HFF-Myc (cell line): ENCODE measurements at regions not wholly inside any gene's neighbourhood (a gene's known extent, or its start where the extent isn't known, plus 50 kb on each side); places are given as distances from the start of the nearest gene placed in this dataset.

Experiments
- DNase-seq: peaks from one replicate; pipeline ENCODE4 v3.0.0-alpha.2; 2011; ENCODE audit warnings: low read depth; ENCODE audit errors: extremely low read depth
- H3K4me3 ChIP-seq: replicated peaks from 2 replicates; pipeline ENCODE4 v1.5.1; 2011; ENCODE audit warnings: low read depth, mild to moderate bottlenecking, control low read depth, low read length
- TF ChIP-seq, protein P1 (sequence below): IDR thresholded peaks from 2 replicates; pipeline ENCODE4 v1.5.1; 2012; ENCODE audit warnings: mild to moderate bottlenecking, low read depth, low read length, control low read depth; ENCODE audit errors: missing control alignments

DNA sequence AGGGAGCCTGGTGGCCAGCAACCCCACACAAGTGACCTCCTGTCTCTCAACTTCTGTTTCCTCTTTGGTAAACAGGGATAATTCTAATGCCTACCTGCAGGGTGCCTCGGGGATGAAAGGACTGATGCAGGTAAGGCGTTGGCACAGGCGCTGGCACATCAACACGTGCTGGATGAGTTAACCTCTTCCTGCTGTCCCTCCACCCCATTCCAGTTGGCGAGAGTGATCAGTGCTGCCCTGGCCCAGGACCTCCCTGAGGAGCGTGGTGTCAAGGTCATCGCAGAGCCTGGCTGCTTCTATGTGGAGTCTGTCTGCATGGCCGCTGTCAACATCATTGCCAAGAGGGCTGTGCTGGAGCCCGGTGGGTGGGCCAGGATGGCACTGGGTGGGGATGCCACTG is 69.1 kb upstream of the TINAGL1 start:
- DNase-seq, result no peak
- H3K4me3 ChIP-seq, result no peak overlapping the region
- TF ChIP-seq, protein P1, sequence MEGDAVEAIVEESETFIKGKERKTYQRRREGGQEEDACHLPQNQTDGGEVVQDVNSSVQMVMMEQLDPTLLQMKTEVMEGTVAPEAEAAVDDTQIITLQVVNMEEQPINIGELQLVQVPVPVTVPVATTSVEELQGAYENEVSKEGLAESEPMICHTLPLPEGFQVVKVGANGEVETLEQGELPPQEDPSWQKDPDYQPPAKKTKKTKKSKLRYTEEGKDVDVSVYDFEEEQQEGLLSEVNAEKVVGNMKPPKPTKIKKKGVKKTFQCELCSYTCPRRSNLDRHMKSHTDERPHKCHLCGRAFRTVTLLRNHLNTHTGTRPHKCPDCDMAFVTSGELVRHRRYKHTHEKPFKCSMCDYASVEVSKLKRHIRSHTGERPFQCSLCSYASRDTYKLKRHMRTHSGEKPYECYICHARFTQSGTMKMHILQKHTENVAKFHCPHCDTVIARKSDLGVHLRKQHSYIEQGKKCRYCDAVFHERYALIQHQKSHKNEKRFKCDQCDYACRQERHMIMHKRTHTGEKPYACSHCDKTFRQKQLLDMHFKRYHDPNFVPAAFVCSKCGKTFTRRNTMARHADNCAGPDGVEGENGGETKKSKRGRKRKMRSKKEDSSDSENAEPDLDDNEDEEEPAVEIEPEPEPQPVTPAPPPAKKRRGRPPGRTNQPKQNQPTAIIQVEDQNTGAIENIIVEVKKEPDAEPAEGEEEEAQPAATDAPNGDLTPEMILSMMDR, result no peak

DNA sequence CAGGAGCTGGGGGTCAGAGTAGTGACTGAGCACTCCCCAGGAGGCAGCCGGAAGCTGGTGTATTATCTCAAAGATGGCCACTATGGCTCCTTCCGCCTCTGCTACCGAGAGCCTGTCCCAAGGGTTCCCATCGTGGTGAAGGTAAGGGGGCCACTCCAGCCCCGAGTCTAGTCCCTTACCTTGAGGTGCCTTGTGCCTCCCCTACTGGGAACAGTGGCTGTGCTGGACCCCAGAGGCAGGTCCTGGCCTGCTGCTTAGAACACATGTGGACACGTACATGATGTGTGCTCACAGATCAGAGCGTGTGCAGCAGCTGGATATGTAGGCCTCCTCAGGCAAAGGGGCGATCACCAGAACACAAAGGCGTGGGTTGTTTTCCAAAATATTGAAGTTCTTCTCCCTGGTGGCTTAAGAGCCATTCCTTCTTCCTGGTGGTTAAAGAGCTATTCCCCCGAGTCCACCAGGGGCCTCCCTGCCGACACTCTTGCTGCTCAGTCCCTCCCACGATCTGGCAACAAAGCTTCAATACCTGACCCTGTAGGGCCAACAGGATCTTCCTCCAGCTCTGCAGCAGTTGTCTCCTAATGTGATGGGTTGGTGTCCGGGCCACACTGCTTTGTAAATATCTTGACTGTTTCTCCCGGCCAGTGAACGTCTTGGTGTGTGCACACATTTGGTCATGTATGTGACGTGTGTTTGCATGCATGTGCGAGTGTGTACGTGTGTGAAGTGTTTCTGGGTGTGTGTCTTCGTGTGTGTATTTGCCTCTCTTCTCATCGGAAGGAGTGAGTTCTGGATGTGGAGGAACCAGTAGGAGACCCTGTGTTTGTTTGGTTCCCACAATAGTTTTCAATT is 68.4 kb upstream of the TINAGL1 start:
- no peak for DNase-seq
- H3K4me3 ChIP-seq, result no peak overlapping the region
- TF ChIP-seq, protein P1, result no peak

DNA sequence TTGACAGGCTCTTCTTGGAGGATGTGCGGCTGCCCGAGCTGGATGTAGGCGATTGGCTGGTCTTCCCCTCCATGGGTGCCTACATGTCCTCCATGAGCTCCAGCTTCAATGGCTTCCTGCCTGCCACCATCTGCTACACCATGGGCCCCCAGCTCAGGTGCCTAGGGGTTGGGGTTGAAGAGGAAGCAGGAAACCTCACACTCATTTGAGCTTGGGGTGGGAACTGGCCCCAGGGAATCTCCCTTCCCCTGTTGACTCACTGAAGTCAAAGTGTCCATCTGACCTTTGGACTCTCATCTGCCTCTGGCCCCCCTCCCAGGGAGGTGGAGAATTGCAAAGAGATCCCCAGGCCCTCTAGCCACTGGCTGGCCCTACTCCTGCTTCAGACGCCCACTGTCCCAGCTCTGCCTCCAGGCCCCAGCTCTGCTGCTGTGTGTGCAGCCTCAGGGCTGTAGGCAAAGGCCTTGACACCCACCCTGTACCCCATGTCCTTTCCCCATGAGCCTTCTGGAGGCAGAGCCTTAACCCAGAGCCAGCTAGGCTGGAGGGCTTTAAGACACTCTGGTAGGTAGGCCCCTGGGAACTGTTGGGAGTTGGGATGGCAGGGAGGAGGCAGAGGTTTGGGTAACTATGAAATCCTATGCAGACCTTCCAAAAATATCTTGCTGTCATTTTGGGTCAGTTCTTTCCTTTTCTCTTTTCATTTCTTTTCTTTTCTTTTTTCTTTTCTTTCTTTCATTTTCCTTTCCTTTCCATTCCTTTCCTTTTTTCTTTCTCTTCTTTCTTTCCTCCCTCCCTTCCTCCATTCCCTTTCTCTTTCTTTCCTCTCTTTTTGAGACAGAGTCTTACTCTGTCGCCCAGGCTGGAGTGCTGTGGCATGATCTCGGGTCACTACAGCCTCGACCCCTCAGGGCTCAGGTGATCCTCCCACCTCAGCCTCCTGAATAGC is 66.9 kb upstream of the TINAGL1 start:
- no peak for DNase-seq
- TF ChIP-seq, protein P1, result no peak
- no peak overlapping the region for H3K4me3 ChIP-seq

DNA sequence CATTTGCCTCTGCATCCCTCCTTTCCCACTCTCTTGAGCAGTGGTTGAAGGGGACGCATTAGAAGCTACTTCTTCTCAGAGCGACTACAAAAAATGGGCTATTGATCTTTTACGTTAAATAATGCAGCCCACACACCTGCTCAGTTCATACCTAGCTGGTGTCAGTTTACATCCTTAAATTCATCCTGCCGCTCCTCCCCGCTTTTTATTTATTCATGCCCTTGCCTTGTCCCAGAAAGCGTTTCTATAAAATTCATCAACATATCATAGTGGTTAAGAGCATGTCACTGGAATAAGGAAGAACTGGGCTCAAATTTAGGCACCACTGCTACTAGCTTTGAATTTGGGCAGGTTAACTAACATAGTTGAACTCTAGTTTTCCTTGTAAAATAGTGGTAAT is 66.0 kb upstream of the TINAGL1 start:
- TF ChIP-seq, protein P1, result no peak
- no peak for DNase-seq

DNA sequence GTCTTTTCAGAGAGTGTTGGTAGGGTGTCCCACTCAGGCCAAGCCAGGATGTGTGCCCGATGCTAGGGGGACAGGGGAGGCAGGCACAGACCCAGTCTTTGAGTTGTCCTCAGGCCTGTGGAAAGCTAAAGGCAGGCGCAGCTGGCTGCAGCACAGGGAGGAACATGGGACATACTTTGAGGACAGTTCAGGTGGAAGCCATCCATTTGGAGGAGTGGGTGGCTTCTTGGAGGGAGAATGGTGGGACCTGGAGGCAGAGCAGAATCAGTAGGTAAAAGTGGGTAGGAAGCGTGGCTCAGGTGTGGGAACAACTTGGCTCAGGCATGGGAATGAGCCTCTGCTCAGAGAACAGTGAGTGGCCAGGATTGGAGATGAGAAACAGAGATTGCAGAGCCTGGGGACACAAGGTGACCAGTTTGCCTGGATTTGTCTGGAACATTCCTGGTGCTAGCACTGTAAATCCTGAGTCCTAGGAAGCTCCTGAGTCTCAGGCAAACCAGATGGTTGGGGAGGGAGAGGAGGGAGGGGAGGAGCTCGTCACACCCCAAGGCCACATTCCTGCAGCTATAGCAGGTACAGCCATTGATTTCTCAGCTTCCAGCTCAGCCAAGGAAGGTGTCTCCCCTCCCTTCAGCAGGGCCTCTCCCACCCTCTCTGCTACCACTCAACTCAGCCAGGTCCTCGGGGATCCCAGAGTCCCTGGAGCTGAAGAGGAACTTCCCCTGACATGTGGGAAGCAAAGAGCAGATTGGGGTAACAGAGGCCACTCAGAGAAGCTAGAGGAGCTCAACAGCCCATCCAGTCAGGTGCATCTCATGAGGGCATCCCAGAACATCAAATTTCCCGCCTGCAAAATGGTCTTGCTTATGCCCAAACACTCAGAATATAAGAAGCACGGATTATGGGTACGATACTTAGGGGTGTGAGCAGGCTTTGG is 65.2 kb upstream of the TINAGL1 start:
- H3K4me3 ChIP-seq, result no peak overlapping the region
- TF ChIP-seq, protein P1, result no peak
- DNase-seq, result no peak

More for the DNA sequence above, 66.0 kb upstream of the TINAGL1 start:
- no peak overlapping the region for H3K4me3 ChIP-seq
